ENCODE measurements at regions not wholly inside any gene's neighbourhood (a gene's known extent, or its start where the extent isn't known, plus 50 kb on each side); places are given as distances from the start of the nearest gene placed in this dataset.

GRCh38 chr5:99025298-99026045 is 96.7 kb upstream of the CHD1 start:
- TF ChIP-seq POLR2AphosphoS5 (IDR thresholded peaks at IDR 0.05) (no peak), POLR2A (IDR thresholded peaks at IDR 0.05) (no peak), CTCF (IDR thresholded peaks at IDR 0.05) (no peak)
- no peak for DNase-seq (ENCODE audit: low spot score in 2 of 2)
- Histone ChIP-seq H3K4me1 (no peaks in the 10 kb centered on the region), H3K9me3 (no peaks in the 10 kb centered on the region), H3K27me3 (no peaks in the 10 kb centered on the region), H3K36me3 (no peaks in the 10 kb centered on the region), H3K27ac (no peak overlapping the region), H3K4me3 (no peak overlapping the region)
- intact Hi-C loops (cut with DNase I; ENCODE audit: low total_unique reads): no loop called here

- intact Hi-C loops (cut with DNase I; ENCODE audit: low total_unique reads): no loop called here
- H3K36me3 ChIP-seq: no peaks in the 10 kb centered on the region
Measured at GRCh38 chr5:99023330-99023729, 94.5 kb upstream of the CHD1 start.

GRCh38 chr5:99022250-99022649 is 93.4 kb upstream of the CHD1 start:
- DNase-seq (ENCODE audit: low spot score in 2 of 2): no peak
- Histone ChIP-seq H3K9me3 (no peaks in the 10 kb centered on the region), H3K4me3 (no peak overlapping the region), H3K36me3 (no peaks in the 10 kb centered on the region), H3K27me3 (no peaks in the 10 kb centered on the region), H3K27ac (no peak overlapping the region), H3K4me1 (no peaks in the 10 kb centered on the region)
- intact Hi-C loops (cut with DNase I; ENCODE audit: low total_unique reads): no loop called here
- TF ChIP-seq POLR2A (IDR thresholded peaks at IDR 0.05): no peak
- TF ChIP-seq POLR2AphosphoS5 (IDR thresholded peaks at IDR 0.05): no peak
- TF ChIP-seq CTCF (IDR thresholded peaks at IDR 0.05): no peak

More at GRCh38 chr5:99023330-99023729, 94.5 kb upstream of the CHD1 start:
- Histone ChIP-seq H3K27me3 (no peaks in the 10 kb centered on the region), H3K4me3 (no peak overlapping the region), H3K9me3 (no peaks in the 10 kb centered on the region), H3K27ac (no peak overlapping the region), H3K4me1 (no peaks in the 10 kb centered on the region)
- TF ChIP-seq POLR2AphosphoS5 (IDR thresholded peaks at IDR 0.05): no peak
- TF ChIP-seq POLR2A (IDR thresholded peaks at IDR 0.05): no peak
- no peak for TF ChIP-seq CTCF (IDR thresholded peaks at IDR 0.05)
- DNase-seq (ENCODE audit: low spot score in 2 of 2): no peak

- Histone ChIP-seq H3K9me3 (no peaks in the 10 kb centered on the region), H3K4me1 (no peaks in the 10 kb centered on the region), H3K27me3 (no peaks in the 10 kb centered on the region), H3K4me3 (no peak overlapping the region), H3K36me3 (no peaks in the 10 kb centered on the region), H3K27ac (peak overlapping the region in 1 of 2 donors; percentile 66)
- DNase-seq (ENCODE audit: low spot score in 2 of 2): no peak
- intact Hi-C loops (cut with DNase I; ENCODE audit: low total_unique reads): no loop called here
- no peak for TF ChIP-seq CTCF (IDR thresholded peaks at IDR 0.05)
- TF ChIP-seq POLR2AphosphoS5 (IDR thresholded peaks at IDR 0.05): no peak
- TF ChIP-seq POLR2A (IDR thresholded peaks at IDR 0.05): no peak
Measured at GRCh38 chr5:99020698-99021048, 91.9 kb upstream of the CHD1 start.

GRCh38 chr5:99019812-99020697 is 91.2 kb upstream of the CHD1 start:
- Histone ChIP-seq H3K27ac (peak overlapping the region in 1 of 2 donors; percentile 66), H3K4me1 (no peaks in the 10 kb centered on the region), H3K27me3 (no peaks in the 10 kb centered on the region), H3K4me3 (no peak overlapping the region), H3K36me3 (no peaks in the 10 kb centered on the region), H3K9me3 (no peaks in the 10 kb centered on the region)
- DNase-seq (ENCODE audit: low spot score in 2 of 2): no peak
- TF ChIP-seq CTCF (IDR thresholded peaks at IDR 0.05): no peak
- TF ChIP-seq POLR2AphosphoS5 (IDR thresholded peaks at IDR 0.05): no peak
- TF ChIP-seq POLR2A (IDR thresholded peaks at IDR 0.05): no peak
- intact Hi-C loops (cut with DNase I; ENCODE audit: low total_unique reads): no loop called here
